Heart left ventricle (tissue), 16 donors: ENCODE measurements at regions not wholly inside any gene's neighbourhood (a gene's known extent, or its start where the extent isn't known, plus 50 kb on each side); places are given as distances from the start of the nearest gene placed in this dataset.

ENCODE experiments used
- ATAC-seq, 4 donors: fragments of 200-7000 bp; cut with Tn5 transposase; one replicate each; pipeline ENCODE4 v1.9.1; 2020 to 2022; ENCODE audit warnings: moderate library complexity in 4 of 4, mild to moderate bottlenecking in 3 of 4, moderate number of reproducible peaks in 1 of 4
- DNase-seq, 5 donors: peaks; one replicate each; pipeline ENCODE4 v3.0.0-alpha.2; 2020
- H3K27ac ChIP-seq, 12 donors: fragments of 200-600 bp; sonication (generic) in 4 of 12; one replicate each; pipeline versions ENCODE4 v1.5.0 to v1.8.0; 2016 to 2022; ENCODE audit warnings: mild to moderate bottlenecking in 2 of 12
- H3K27me3 ChIP-seq, 9 donors: fragments of 200-600 bp; sonication (generic) in 2 of 9; one replicate each; pipeline versions ENCODE4 v1.5.1 to v1.8.0; 2016 to 2022; ENCODE audit warnings: mild to moderate bottlenecking in 3 of 9
- H3K36me3 ChIP-seq, 9 donors: fragments of 200-600 bp; sonication (generic) in 2 of 9; one replicate each; pipeline versions ENCODE4 v1.5.0 to v1.8.0; 2018 to 2022; ENCODE audit warnings: mild to moderate bottlenecking in 2 of 9
- H3K4me1 ChIP-seq, 12 donors: fragments of 200-600 bp; sonication (generic) in 4 of 12; one replicate each; pipeline versions ENCODE4 v1.5.0 to v1.8.0; 2016 to 2022; ENCODE audit warnings: mild to moderate bottlenecking in 3 of 12
- H3K4me3 ChIP-seq, 12 donors: fragments of 200-600 bp; sonication (generic) in 4 of 12; one replicate each; pipeline versions ENCODE4 v1.5.0 to v1.8.0; 2017 to 2022; ENCODE audit warnings: mild to moderate bottlenecking in 9 of 12, moderate library complexity in 4 of 12
- H3K9me3 ChIP-seq, 12 donors: fragments of 200-600 bp; sonication (generic) in 4 of 12; one replicate each; pipeline versions ENCODE4 v1.5.0 to v1.8.0; 2016 to 2022; ENCODE audit warnings: mild to moderate bottlenecking in 1 of 12
- POLR2A ChIP-seq, 2 donors: fragments of 450-650 bp; IDR thresholded peaks; one replicate each; pipeline ENCODE4 v1.6.1; 2017; ENCODE audit warnings: antibody characterized with exemption in 2 of 2, mild to moderate bottlenecking in 2 of 2, moderate library complexity in 2 of 2
- WGBS, 4 donors: extraction: QIAGEN DNeasy Blood & Tissue Kit in 2 of 4; methylation state at CpG; one replicate each; pipeline versions ENCODE4 v1.1.5 to v1.1.7; 2013 to 2018; 5-methylcytosine and 5-hydroxymethylcytosine counted together
- intact Hi-C, 10 donors: fragments of 100-400 bp; cut with DNase I; formaldehyde crosslinking; loops; one replicate each; pipeline versions ENCODE4 v1.11.1 to v1.14.2; 2022
- TF ChIP-seq, protein P1 (sequence below), 12 donors: fragments of 200-600 bp; sonication (generic) in 4 of 12; IDR thresholded peaks; one replicate each; pipeline versions ENCODE4 v1.5.0 to v1.8.0; 2018 to 2022; ENCODE audit warnings: antibody characterized with exemption in 12 of 12, mild to moderate bottlenecking in 5 of 12
- donor health status: ischemic (EF 13 %, LVEDD 7.1; RV severe dilation, severe dysfunction).
- donor health status: healthy with polysubstance abuse.
- donor health status: DM: no; HTN: yes; CAD: no.
- donor health status: DM: no; HTN: no; CAD: no.
- donor health status: ischemic (EF 25% LVEDD 6.9; RV normal size, moderate dysfunction).
- donor health status: ischemic (EF 25% LVEDD 5.7; RV mildly dilated, moderate dysfunction).
- donor health status: healthy.
- donor health status: DM: yes; HTN: yes; CAD: no.
- donor health status: ischemic (EF 35%, LVEDD 5.7; RV mildly dilated, moderate dysfunction).
- donor health status: nonischemic (EF 11% LVEDD 7.7; RV severe dilation, severe dysfunction).
- donor health status: DM: yes; HTN: yes; CAD: no.
- donor health status: PGD.
- donor health status: ischemic (EF 29% LVEDD 5.4; RV normal size, mild dysfunction).
- donor health status: nonischemic (EF 23%, LVEDD 6.1; RV moderate dilation, normal function).

DNA sequence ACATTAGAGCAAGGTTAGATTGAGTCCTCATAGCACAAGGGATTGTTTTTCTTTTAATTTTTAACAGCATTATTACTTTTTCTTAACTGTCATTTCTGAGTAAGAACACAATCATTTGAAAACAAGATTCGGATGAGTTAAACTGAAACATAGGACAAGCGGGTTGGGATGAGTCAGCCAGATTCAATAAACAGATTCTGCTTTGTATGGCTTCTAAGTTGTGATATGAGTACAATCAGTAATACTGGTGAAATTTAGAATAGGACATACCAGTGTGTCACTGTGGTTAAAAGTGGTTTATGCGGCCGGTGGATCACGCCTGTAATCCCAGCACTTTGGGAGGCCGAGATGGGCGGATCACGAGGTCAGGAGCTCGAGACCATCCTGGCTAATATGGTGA lies 364.3 kb upstream of the CDH10 start:
- Histone ChIP-seq H3K4me3 (no peak overlapping the region), H3K27me3 (no peaks in the 10 kb centered on the region), H3K4me1 (no peaks in the 10 kb centered on the region), H3K9me3 (peaks cover 0 to 5% (median 0%) of the 10 kb centered on the region in 12 donors), H3K27ac (no peak overlapping the region), H3K36me3 (no peaks in the 10 kb centered on the region)
- no peak for TF ChIP-seq POLR2A (IDR thresholded peaks at IDR 0.05)
- TF ChIP-seq, protein P1, sequence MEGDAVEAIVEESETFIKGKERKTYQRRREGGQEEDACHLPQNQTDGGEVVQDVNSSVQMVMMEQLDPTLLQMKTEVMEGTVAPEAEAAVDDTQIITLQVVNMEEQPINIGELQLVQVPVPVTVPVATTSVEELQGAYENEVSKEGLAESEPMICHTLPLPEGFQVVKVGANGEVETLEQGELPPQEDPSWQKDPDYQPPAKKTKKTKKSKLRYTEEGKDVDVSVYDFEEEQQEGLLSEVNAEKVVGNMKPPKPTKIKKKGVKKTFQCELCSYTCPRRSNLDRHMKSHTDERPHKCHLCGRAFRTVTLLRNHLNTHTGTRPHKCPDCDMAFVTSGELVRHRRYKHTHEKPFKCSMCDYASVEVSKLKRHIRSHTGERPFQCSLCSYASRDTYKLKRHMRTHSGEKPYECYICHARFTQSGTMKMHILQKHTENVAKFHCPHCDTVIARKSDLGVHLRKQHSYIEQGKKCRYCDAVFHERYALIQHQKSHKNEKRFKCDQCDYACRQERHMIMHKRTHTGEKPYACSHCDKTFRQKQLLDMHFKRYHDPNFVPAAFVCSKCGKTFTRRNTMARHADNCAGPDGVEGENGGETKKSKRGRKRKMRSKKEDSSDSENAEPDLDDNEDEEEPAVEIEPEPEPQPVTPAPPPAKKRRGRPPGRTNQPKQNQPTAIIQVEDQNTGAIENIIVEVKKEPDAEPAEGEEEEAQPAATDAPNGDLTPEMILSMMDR (IDR thresholded peaks at IDR 0.05) = no peak
- no peak for ATAC-seq
- WGBS, 4 donors = 88 to 93% (median 90%) methylated on average over 9 of the region's 9 CpGs
- no peak for DNase-seq
- intact Hi-C loops = no loop called here

GRCh38 chr5:25006734-25007133 lies 362.0 kb upstream of the CDH10 start:
- 25 to 36% (median 28%) methylated on average over 2 of the region's 2 CpGs for WGBS, 4 donors
- no peaks in the 10 kb centered on the region for H3K4me1 ChIP-seq
- H3K36me3 ChIP-seq = no peaks in the 10 kb centered on the region
- TF ChIP-seq, protein P1 (IDR thresholded peaks at IDR 0.05) = no peak
- no peak for TF ChIP-seq POLR2A (IDR thresholded peaks at IDR 0.05)
- intact Hi-C loops = no loop called here
- H3K4me3 ChIP-seq = no peak overlapping the region
- ATAC-seq (no peak), DNase-seq (no peak)
- peaks cover 0 to 5% (median 0%) of the 10 kb centered on the region in 12 donors for H3K9me3 ChIP-seq
- no peaks in the 10 kb centered on the region for H3K27me3 ChIP-seq
- no peak overlapping the region for H3K27ac ChIP-seq

DNA sequence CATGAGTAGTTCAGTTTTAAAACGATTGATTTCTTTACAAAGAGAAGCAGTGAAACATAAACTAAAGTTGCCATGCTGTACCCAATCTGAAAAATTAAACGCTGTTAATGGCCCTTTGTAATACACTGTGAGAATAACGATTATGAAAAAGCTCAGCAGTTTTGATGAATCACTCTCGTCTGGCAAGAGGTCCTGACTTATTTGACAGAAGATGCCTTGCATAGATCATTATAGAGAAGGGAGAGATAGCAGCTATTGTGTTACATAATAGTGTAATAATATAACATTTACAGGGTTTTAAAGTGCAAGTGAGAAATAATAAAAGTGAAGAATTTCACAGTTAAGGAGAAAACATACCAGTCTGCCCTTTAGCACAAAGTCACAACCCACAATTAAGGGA lies 361.5 kb upstream of the CDH10 start:
- Histone ChIP-seq H3K4me1 (no peaks in the 10 kb centered on the region), H3K27me3 (no peaks in the 10 kb centered on the region), H3K36me3 (no peaks in the 10 kb centered on the region), H3K4me3 (no peak overlapping the region), H3K27ac (no peak overlapping the region), H3K9me3 (peaks cover 0 to 5% (median 0%) of the 10 kb centered on the region in 12 donors)
- ATAC-seq (no peak), DNase-seq (no peak)
- intact Hi-C loops = no loop called here
- no peak for TF ChIP-seq POLR2A (IDR thresholded peaks at IDR 0.05)
- TF ChIP-seq, protein P1 (IDR thresholded peaks at IDR 0.05) = no peak
- 29 to 38% (median 35%) methylated on average over 4 of the region's 4 CpGs for WGBS, 4 donors

DNA sequence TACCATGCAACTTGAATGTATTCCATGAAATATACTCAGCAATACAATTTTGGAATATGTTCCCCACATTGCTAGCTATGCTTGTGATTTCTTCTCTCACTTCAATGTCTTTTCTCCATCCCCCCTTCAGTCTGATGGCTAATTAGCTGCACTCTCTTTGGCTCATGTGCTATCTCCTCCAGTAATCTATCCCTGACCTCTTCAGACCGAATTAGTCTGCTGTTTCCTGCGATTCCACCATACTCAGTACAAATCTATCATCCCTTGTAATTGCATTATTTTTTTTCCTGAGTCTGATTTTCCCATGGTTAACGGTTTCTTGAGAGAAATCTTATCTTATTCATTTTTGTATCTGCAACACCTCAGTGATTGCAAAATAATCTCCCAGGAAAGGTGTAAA lies 360.7 kb upstream of the CDH10 start:
- DNase-seq = no peak
- no peaks in the 10 kb centered on the region for H3K4me1 ChIP-seq
- peaks cover 0 to 5% (median 0%) of the 10 kb centered on the region in 12 donors for H3K9me3 ChIP-seq
- ATAC-seq = no peak
- H3K4me3 ChIP-seq = no peak overlapping the region
- TF ChIP-seq POLR2A (IDR thresholded peaks at IDR 0.05) = no peak
- TF ChIP-seq, protein P1 (IDR thresholded peaks at IDR 0.05) = no peak
- no peak overlapping the region for H3K27ac ChIP-seq
- 31 to 37% (median 36%) methylated on average over 3 of the region's 3 CpGs for whole genome bisulfite sequencing, 4 donors
- H3K27me3 ChIP-seq = no peaks in the 10 kb centered on the region
- H3K36me3 ChIP-seq = no peaks in the 10 kb centered on the region
- intact Hi-C loops = no loop called here
